ENCODE measurements at regions not wholly inside any gene's neighbourhood (a gene's known extent, or its start where the extent isn't known, plus 50 kb on each side); places are given as distances from the start of the nearest gene placed in this dataset.

DNA sequence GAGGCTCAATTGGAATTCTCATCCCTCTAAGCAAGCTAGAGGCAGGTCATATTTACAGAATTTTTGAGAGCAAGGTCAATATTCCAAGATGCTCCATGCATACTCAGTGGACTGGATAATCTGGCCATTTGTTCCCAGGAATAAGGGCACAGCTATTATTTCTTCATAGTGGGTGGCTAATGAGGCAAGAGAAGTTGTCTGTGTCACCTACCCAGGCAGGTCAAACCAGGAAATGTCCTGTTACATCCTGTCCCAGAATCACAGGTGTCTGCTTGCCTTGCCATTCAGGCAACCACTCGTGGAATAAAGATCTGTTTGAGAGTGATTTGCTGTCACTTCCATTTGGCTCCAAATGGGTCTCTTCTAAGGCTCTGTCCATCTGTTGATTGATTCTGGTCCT is 85.2 kb upstream of the ZP4 start:
- DNase-seq (ENCODE audit: low read depth in 3 of 3, low spot score in 2 of 3), result no peak

DNA sequence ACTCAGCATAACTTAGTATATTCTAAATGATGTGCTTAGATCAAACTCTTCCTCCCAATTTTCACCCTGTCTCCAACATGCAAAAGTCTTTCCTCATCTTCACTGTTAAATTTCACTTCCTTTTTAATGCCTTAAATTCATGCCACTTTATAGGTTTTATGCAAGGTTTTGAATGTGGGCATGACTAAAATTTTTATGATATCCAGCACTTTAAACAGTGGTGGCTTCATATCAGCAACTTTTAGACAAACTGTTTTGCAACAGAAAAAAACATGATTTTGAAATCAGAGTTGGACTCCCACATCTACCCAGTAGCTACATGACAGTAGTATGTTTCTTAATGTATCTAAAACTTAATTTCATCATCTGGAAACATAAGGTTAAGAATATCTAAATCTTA is 84.7 kb upstream of the ZP4 start:
- DNase-seq (ENCODE audit: low read depth in 3 of 3, low spot score in 2 of 3), result no peak

DNA sequence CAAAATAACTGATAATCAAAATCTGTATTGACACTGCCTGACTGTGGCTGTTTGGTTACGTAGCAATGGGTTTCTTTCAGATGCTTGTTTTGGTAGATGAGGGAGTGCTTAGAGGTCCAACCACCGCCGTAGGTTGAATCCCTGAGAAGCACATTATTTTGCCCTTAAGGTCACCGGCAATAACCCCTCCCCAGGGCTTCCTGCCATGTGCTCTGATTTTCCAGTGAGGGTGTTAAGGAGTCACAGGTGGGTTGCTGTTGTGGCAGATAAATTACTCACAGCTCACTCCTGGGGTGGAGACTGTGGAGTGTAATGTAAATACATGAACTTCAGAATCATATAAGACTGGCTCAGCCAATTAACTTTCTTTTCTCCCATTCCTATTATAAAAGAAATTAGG is 81.5 kb upstream of the ZP4 start:
- DNase-seq (ENCODE audit: low read depth in 3 of 3, low spot score in 2 of 3), result no peak

DNA sequence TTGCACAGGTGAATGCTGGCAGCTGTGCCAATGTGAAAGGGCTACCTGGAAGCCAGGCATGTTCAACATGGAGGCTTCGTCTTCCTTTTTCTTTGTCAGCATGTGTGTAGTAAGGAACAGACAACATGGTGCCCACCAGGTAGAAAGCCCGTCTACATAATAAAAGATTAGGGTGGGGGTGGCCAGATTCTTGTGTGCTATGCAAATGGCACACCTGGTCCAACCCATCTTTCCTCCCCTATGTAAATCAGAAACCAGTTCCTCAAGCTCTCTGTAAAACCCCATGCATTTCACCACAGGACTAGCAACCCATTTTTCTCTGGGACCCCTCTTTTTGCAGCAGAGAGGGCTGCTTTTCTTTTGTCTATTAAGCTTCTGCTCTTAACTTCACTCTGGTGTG is 72.3 kb upstream of the ZP4 start:
- DNase-seq (ENCODE audit: low read depth in 3 of 3, low spot score in 2 of 3), result no peak

DNA sequence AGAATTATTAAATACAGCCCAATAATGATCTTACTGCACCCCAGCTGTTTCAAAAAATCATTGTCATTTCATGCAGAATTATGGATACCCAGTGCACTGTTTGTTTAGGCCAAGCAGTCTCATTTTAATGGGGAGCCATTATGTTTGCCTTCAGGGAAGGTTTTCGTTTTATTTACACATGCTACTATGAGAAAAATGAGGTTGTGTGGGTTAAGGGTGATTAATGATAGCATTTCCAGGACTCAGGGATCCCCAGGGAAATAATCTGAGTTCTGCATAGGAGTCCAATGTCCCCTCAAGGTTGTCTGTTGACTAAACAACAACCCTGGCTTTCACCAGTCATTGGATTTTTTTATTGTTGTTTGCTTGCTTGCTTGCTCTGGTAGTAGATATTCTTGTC is 71.0 kb upstream of the ZP4 start:
- DNase-seq (ENCODE audit: low read depth in 3 of 3, low spot score in 2 of 3), result no peak

DNA sequence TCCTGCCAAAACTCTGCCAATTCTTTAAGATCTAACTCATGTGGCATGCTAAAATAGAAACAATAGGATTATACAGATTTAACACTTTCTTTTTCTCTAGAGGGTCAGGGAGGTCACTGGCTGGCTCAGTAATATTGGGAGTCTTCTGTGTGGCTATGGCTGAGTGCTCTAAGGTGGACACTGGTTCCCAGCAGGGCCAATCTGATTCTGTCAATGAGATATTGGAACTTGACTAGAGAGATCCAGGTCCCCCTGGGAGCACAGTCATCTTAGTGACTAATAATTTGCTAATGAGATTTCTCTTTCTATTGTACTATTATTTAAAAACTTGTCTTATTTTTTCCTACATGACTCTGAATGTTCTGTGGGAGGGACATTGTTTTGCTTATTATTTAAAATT is 69.1 kb upstream of the ZP4 start:
- no peak for DNase-seq (ENCODE audit: low read depth in 3 of 3, low spot score in 2 of 3)

DNA sequence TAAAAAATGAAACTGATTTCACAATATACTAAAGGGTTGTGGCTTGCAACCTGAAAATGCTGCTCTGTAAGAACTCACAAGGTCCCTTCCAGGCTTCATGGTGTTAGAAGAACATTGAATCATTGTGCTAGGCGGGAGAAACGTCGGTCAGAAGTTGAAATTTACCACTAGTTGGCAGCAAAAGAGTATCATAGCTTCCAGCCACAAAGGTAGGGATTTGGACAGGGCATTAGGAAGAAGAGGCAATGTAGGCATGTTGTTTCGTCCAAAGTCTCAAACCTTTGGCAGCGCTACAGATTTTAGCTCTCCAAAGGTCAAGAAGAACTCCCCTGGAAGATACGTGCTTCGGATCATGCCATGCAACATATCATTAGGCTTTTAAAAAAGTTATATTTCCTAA is 62.5 kb upstream of the ZP4 start:
- no peak for DNase-seq (ENCODE audit: low read depth in 3 of 3, low spot score in 2 of 3)
